GM12872 (cell line): ENCODE measurements at regions not wholly inside any gene's neighbourhood (a gene's known extent, or its start where the extent isn't known, plus 50 kb on each side); places are given as distances from the start of the nearest gene placed in this dataset.

Experiments
- TF ChIP-seq, protein P1 (sequence below): IDR thresholded peaks from 3 replicates; pipeline ENCODE4 v1.5.1; 2011; ENCODE audit warnings: low read depth, mild to moderate bottlenecking, low read length, moderate library complexity; ENCODE audit not compliant: insufficient read depth

DNA sequence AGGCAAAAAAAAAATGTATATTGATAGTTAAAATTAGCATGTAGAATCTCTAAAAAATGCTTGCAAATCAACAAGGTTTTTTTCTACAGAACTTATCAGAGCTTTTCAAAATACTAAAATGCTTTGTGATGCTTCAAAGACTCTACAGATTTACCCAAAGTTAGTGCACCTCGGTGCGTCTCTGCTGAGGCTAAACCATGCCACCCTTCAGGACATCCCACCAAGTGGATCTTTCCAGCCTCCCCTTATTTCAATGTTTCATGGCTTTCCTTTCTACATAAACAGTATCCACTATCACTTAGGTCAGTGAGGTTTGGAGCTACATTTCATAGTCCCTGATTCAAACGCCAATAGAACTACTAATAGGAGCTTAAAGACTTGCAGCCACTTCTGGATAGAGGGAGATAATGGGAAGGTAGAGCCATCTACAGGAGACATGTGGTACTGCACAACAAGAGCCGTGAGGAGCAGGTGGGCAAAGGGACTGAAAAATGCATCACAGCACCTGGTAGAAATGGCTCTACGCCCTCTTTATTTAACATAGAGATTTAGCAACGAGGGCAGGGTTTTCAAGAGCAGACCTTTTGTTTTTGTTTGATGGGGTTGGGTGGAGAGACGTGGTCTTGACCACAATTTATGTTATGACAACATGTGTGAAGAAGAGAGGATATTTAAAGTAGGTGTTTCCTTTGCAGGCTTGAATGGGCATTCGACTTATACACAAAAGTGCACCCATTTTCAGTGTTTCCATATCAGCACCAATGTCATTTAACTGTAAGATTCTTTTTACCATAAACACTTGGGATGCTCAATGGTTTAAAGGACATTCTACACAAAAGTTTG, 56.1 kb upstream of the SLC35G4 start:
- TF ChIP-seq, protein P1, sequence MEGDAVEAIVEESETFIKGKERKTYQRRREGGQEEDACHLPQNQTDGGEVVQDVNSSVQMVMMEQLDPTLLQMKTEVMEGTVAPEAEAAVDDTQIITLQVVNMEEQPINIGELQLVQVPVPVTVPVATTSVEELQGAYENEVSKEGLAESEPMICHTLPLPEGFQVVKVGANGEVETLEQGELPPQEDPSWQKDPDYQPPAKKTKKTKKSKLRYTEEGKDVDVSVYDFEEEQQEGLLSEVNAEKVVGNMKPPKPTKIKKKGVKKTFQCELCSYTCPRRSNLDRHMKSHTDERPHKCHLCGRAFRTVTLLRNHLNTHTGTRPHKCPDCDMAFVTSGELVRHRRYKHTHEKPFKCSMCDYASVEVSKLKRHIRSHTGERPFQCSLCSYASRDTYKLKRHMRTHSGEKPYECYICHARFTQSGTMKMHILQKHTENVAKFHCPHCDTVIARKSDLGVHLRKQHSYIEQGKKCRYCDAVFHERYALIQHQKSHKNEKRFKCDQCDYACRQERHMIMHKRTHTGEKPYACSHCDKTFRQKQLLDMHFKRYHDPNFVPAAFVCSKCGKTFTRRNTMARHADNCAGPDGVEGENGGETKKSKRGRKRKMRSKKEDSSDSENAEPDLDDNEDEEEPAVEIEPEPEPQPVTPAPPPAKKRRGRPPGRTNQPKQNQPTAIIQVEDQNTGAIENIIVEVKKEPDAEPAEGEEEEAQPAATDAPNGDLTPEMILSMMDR: peak; percentile 94

DNA sequence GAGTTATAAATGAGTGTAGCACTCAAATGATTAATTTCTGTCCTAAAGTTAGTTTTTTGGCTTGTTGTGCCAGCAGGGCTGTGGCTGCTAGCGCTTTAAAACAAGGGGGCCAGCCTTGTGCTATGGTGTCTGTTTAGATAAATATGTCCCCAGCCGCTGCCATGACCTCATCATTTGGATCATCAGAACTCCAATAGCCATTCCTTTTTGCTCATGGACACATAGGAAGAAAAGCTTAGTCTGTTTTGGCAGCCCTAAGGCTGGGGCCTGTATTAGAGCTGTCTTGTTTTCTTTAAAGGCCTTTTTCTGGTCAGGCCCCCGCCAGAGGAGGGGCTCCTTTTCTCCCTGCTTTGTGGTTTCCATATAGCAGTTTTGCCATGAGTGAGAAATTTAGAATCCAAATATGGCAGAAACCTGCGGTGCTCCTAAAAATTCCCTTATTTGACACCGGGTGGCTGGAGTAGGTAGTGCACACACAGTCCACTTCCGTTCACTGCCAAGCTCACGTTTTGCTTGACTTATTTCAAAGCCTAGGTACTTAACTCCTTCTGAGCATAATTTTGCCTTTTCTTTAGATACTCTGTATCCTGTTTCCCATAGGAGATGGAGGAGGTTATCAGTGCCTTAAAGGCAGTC, 60.4 kb upstream of the SLC35G4 start:
- TF ChIP-seq, protein P1: no peak

DNA sequence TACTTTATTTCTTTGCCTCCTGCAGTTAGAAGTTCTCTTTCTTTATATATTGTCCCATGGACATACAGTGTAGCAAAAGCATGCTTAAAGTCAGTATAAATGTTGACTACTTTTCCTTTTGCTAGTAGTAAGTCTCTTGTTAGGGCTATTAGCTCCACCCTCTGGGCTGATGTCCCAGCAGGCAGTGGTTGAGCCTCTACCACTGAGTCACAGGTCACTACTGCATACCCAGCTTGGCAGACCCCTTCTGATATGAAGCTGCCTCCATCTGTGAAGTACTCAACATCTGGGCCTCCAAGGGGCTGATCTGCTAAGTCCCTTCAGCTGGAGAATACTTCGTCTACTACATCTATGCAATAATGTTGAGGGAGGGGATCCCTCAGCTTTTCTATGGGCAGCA, 61.0 kb upstream of the SLC35G4 start:
- TF ChIP-seq, protein P1: no peak

DNA sequence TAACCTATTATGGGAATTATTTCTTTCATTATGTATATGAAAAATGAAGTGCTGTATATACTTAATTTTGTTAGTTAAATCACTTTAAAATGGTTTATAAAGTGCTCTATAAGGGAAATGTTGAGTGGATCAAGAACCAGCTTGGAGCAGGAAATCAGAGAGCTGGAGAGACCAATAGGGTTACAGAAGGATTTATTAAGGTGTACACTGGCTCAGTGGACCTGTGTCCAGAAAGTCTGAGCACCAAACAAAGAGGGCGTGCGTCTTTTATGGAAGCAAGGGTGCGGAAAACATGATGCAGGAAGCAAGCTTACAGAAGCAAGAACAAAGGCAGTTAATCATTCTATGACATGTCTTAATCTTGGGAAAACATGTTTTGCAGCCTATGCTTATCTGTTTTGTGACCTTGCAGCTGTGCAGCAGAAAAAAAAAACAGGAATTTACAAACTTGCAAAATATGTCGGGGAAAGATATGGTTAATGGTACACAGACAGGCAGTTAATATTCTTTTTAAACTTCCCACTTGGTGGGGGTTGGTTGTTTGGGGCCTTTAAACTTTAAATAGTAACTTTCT, 65.2 kb upstream of the SLC35G4 start:
- TF ChIP-seq, protein P1: no peak

DNA sequence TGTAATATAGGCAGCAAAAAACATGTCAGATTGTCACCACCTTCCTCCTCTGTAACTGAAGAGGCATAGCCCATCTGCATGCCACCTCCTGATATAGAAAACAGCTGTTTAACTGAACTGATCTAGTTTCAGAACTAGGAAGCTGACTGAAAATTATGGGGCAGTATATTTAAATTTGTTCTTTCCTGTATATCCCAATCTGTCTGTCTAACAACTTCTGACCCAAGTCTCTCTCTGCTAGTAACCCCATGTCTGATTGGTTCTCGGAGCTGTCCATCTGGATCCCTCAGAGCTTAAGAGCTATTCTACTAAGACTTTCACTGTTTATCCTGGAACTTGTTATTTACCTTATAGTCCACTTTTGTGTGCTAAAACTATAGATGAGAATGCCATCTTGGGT, 68.2 kb upstream of the SLC35G4 start:
- TF ChIP-seq, protein P1: no peak

DNA sequence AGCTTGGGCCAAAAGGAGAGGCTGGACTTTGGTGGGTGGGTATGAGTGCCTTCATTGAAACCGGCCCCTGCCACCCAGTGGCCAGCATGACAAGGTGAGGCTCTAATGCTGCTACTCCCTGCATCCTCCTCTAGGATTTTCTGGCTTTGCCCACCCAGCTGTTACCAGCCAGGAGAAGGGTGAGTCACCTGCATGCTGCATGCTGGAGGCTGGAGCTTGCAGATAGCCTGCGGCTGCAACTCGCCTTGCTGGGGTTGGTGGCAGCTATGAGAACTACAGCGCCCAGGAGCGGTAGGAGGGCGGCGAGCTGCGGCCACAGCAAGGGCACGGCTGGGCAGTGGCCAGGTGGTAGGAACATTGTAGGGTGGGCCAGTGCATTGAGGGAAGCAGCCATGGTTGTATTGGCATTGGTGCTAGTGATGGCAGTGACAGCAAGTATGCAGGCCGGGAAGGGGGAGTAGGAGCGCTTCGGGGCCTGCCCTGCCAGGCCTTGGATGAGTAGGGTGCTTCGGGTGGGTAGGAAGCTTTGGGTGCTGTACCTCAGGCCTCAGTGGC, 75.4 kb upstream of the SLC35G4 start:
- TF ChIP-seq, protein P1: no peak

DNA sequence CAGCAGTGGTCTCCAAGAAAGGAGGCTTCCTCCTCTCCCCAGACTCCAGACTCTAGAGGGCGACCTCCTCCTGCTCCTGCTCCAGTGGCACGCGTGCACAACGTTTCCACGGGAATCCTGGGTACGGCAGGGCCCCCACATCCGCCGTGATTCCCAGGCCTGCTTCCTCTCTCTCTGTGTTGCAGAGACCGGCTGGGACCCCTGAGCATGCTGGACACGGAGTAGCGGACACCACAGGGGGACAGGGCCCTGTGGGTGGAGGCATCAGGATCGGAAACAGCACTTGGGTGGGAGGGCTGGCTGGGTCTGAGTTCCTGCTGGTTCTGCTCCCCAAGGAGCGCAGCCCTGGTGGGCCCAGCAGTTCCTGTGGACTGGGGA, 75.9 kb upstream of the SLC35G4 start:
- TF ChIP-seq, protein P1: no peak
